GM12878 (cell line): ENCODE measurements at regions not wholly inside any gene's neighbourhood (a gene's known extent, or its start where the extent isn't known, plus 50 kb on each side); places are given as distances from the start of the nearest gene placed in this dataset.

Experiments used
- ATAC-seq: fragments of 200-7000 bp; cut with Tn5 transposase; 3 replicates; pipeline ENCODE4 v1.9.1; 2020; ENCODE audit warnings: mild to moderate bottlenecking, moderate library complexity
- BruUV-seq: library from RNA; stranded (reverse); fragments of 400-500 nt; replicated peaks from 2 replicates; lab custom pipeline; 2021; lab: Mats Ljungman, UMichigan
- CTCF ChIA-PET: fragments of 300-600 bp; sonication (Branson Sonifier 250); formaldehyde crosslinking; extraction: SDS; loops from one replicate; lab custom pipeline; 2021; ENCODE audit warnings: inconsistent platforms; lab: Yijun Ruan, JAX
- POLR2A ChIA-PET: fragments of 350-600 bp; formaldehyde crosslinking; extraction: SDS; loops from one replicate; lab custom pipeline; 2021; ENCODE audit warnings: inconsistent platforms; lab: Charles Lee
- RAD21 ChIA-PET: fragments of 300-600 bp; sonication (Branson Sonifier 250); formaldehyde crosslinking; loops from one replicate; lab custom pipeline; 2023; ENCODE audit warnings: antibody characterized with exemption; ENCODE audit not compliant: unreplicated experiment; lab: Charles Lee
- SMC1A ChIA-PET: fragments of 300-600 bp; sonication (Branson Sonifier 250); formaldehyde crosslinking; loops from one replicate; lab custom pipeline; 2023; ENCODE audit not compliant: unreplicated experiment, uncharacterized antibody; lab: Charles Lee
- DNase-seq: peaks from one replicate; pipeline ENCODE4 v3.0.0-alpha.2; 2011; ENCODE audit warnings: low read depth, low spot score
- FAIRE-seq: peaks from 3 replicates; lab custom pipeline; 2011; peaks lifted over from hg19 to GRCh38; lab: Jason Lieb, UNC
- H2AFZ ChIP-seq: 2 replicates; pipeline ENCODE4 v1.6.0; 2011; ENCODE audit warnings: low read depth, low read length, control low read depth; ENCODE audit not compliant: control insufficient read depth
- H3K27ac ChIP-seq: 2 replicates; pipeline ENCODE4 v1.5.1; 2011; ENCODE audit warnings: control low read depth; ENCODE audit not compliant: control insufficient read depth, insufficient read depth
- H3K27me3 ChIP-seq, 2 experiments: replicated peaks in 1 of 2; 2 replicates each; pipeline versions ENCODE4 v1.6.0 to v1.6.1; 2011; ENCODE audit warnings: low read length in 1 of 2; ENCODE audit not compliant: control insufficient read depth in 2 of 2, insufficient read depth in 2 of 2
- H3K36me3 ChIP-seq, 2 experiments: 2 replicates each; pipeline ENCODE4 v1.5.1; 2011; ENCODE audit warnings: low read length in 1 of 2; ENCODE audit not compliant: control insufficient read depth in 2 of 2, insufficient read depth in 2 of 2
- H3K4me1 ChIP-seq: 2 replicates; pipeline ENCODE4 v1.6.1; 2011; ENCODE audit warnings: mild to moderate bottlenecking, low read length, moderate library complexity, mixed read lengths; ENCODE audit not compliant: control insufficient read depth, insufficient read depth
- H3K4me2 ChIP-seq: 2 replicates; pipeline ENCODE4 v1.6.0; 2011; ENCODE audit warnings: control low read depth; ENCODE audit not compliant: control insufficient read depth, insufficient read depth
- H3K4me3 ChIP-seq: fragments of 200-600 bp; sonication (generic); 2 replicates; pipeline ENCODE4 v1.5.1; 2016
- H3K79me2 ChIP-seq: 2 replicates; pipeline ENCODE4 v1.6.0; 2011; ENCODE audit warnings: low read length; ENCODE audit not compliant: control insufficient read depth, insufficient read depth
- H3K9ac ChIP-seq: 2 replicates; pipeline ENCODE4 v1.8.0; 2011; ENCODE audit warnings: low read length, control low read depth, mixed read lengths; ENCODE audit not compliant: control insufficient read depth, insufficient read depth
- H3K9me3 ChIP-seq: replicated peaks from 3 replicates; pipeline ENCODE4 v1.5.1; 2011; ENCODE audit warnings: mild to moderate bottlenecking, low read length; ENCODE audit not compliant: control insufficient read depth, insufficient read depth
- H4K20me1 ChIP-seq: 2 replicates; pipeline ENCODE4 v1.6.0; 2011; ENCODE audit not compliant: control insufficient read depth, insufficient read depth
- ATF7 ChIP-seq: fragments of 450-650 bp; IDR thresholded peaks from 2 replicates; pipeline ENCODE4 v1.6.1; 2016; ENCODE audit warnings: low read depth, mild to moderate bottlenecking
- BRCA1 ChIP-seq: IDR thresholded peaks from 2 replicates; pipeline ENCODE4 v1.6.1; 2011; ENCODE audit warnings: low read depth, low read length, improper control_type of control experiment
- CBFB ChIP-seq: IDR thresholded peaks from 2 replicates; pipeline ENCODE4 v1.6.1; 2016; ENCODE audit warnings: antibody characterized with exemption, low read depth
- E2F4 ChIP-seq: IDR thresholded peaks from 2 replicates; pipeline ENCODE4 v1.6.1; 2012; ENCODE audit warnings: low read depth, low read length, improper control_type of control experiment
- ZNF217 ChIP-seq: fragments of 450-650 bp; IDR thresholded peaks from 2 replicates; pipeline ENCODE4 v1.6.1; 2017; ENCODE audit warnings: antibody characterized with exemption, mild to moderate bottlenecking
- ZSCAN29 ChIP-seq: fragments of 450-650 bp; IDR thresholded peaks from 2 replicates; pipeline ENCODE4 v1.6.1; 2017; ENCODE audit warnings: mild to moderate bottlenecking, moderate library complexity
- WGBS: methylation state at CpG from one replicate; pipeline ENCODE4 v1.1.6; 2016; ENCODE audit warnings: low lambda C conversion rate; ENCODE audit not compliant: insufficient replicate concordance, insufficient coverage; ENCODE audit errors: missing lambda C conversion rate; 5-methylcytosine and 5-hydroxymethylcytosine counted together
- in situ Hi-C: fragments of 300-500 bp; cut with MboI; formaldehyde crosslinking; loops from 9 replicates; pipeline ENCODE4 v1.14.3; 2018; ENCODE audit warnings: mixed read lengths
- intact Hi-C: fragments of 100-400 bp; cut with micrococcal nuclease; formaldehyde crosslinking; loops from one replicate; pipeline ENCODE4 v1.14.2; 2022; ENCODE audit not compliant: unreplicated experiment
- TF ChIP-seq, protein P1 (sequence below): fragments of 450-650 bp; IDR thresholded peaks from 2 replicates; pipeline ENCODE4 v1.6.1; 2017; ENCODE audit warnings: mild to moderate bottlenecking, moderate library complexity
- TF ChIP-seq, protein P2 (sequence below): fragments of 450-650 bp; IDR thresholded peaks from 2 replicates; pipeline ENCODE4 v1.6.1; 2017; ENCODE audit warnings: antibody characterized with exemption, mild to moderate bottlenecking, moderate library complexity
- TF ChIP-seq, protein P3 (sequence below): fragments of 450-650 bp; conservative IDR thresholded peaks from 2 replicates; pipeline ENCODE4 v1.6.1; 2017; ENCODE audit warnings: mild to moderate bottlenecking, moderate library complexity

DNA sequence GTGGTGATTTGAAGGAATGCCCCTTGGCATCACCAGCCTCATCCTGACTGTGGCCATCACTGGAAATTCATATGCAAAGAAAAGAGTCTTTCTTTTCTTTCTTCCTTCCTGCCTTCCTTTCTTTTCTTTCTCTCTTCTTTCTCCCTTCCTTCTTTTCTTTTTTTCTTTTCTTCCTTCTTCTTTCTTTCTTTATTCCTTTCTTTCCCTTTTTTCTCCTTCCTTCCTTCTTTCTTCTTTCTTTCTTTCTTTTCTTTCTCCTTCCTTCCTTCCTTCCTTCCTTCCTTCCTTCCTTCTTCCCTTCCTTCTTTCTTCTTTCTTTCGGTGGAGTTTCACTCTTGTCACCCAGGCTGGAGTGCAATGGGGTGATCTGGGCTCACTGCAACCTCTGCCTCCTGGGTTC lies 58.0 kb upstream of the TMEM132D start:
- intact Hi-C loops: no loop called here
- Histone ChIP-seq H2AFZ (no peak overlapping the region), H3K79me2 (no peaks in the 10 kb centered on the region), H4K20me1 (no peaks in the 10 kb centered on the region), H3K4me3 (no peak overlapping the region), H3K4me2 (no peak overlapping the region), H3K4me1 (no peaks in the 10 kb centered on the region), H3K36me3 (no peaks in the 10 kb centered on the region), H3K27me3 (no peaks in the 10 kb centered on the region), H3K27ac (no peak overlapping the region), H3K9me3 (no peaks in the 10 kb centered on the region), H3K9ac (no peak overlapping the region)
- ChIA-PET CTCF (no interaction called here), POLR2A (no interaction called here), RAD21 (no interaction called here), SMC1A (no interaction called here)
- no peak for ATAC-seq
- in situ Hi-C loops: no loop called here
- no TSS peak for BruUV-seq
- no peak for FAIRE-seq
- no peak for DNase-seq
- no peak for TF ChIP-seq E2F4
- no peak for TF ChIP-seq ZSCAN29
- TF ChIP-seq CBFB: no peak
- no peak for TF ChIP-seq BRCA1
- no peak for TF ChIP-seq ATF7
- TF ChIP-seq, protein P1, sequence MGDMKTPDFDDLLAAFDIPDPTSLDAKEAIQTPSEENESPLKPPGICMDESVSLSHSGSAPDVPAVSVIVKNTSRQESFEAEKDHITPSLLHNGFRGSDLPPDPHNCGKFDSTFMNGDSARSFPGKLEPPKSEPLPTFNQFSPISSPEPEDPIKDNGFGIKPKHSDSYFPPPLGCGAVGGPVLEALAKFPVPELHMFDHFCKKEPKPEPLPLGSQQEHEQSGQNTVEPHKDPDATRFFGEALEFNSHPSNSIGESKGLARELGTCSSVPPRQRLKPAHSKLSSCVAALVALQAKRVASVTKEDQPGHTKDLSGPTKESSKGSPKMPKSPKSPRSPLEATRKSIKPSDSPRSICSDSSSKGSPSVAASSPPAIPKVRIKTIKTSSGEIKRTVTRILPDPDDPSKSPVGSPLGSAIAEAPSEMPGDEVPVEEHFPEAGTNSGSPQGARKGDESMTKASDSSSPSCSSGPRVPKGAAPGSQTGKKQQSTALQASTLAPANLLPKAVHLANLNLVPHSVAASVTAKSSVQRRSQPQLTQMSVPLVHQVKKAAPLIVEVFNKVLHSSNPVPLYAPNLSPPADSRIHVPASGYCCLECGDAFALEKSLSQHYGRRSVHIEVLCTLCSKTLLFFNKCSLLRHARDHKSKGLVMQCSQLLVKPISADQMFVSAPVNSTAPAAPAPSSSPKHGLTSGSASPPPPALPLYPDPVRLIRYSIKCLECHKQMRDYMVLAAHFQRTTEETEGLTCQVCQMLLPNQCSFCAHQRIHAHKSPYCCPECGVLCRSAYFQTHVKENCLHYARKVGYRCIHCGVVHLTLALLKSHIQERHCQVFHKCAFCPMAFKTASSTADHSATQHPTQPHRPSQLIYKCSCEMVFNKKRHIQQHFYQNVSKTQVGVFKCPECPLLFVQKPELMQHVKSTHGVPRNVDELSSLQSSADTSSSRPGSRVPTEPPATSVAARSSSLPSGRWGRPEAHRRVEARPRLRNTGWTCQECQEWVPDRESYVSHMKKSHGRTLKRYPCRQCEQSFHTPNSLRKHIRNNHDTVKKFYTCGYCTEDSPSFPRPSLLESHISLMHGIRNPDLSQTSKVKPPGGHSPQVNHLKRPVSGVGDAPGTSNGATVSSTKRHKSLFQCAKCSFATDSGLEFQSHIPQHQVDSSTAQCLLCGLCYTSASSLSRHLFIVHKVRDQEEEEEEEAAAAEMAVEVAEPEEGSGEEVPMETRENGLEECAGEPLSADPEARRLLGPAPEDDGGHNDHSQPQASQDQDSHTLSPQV: no peak
- TF ChIP-seq, protein P2, sequence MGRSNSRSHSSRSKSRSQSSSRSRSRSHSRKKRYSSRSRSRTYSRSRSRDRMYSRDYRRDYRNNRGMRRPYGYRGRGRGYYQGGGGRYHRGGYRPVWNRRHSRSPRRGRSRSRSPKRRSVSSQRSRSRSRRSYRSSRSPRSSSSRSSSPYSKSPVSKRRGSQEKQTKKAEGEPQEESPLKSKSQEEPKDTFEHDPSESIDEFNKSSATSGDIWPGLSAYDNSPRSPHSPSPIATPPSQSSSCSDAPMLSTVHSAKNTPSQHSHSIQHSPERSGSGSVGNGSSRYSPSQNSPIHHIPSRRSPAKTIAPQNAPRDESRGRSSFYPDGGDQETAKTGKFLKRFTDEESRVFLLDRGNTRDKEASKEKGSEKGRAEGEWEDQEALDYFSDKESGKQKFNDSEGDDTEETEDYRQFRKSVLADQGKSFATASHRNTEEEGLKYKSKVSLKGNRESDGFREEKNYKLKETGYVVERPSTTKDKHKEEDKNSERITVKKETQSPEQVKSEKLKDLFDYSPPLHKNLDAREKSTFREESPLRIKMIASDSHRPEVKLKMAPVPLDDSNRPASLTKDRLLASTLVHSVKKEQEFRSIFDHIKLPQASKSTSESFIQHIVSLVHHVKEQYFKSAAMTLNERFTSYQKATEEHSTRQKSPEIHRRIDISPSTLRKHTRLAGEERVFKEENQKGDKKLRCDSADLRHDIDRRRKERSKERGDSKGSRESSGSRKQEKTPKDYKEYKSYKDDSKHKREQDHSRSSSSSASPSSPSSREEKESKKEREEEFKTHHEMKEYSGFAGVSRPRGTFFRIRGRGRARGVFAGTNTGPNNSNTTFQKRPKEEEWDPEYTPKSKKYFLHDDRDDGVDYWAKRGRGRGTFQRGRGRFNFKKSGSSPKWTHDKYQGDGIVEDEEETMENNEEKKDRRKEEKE: no peak
- TF ChIP-seq, protein P3, sequence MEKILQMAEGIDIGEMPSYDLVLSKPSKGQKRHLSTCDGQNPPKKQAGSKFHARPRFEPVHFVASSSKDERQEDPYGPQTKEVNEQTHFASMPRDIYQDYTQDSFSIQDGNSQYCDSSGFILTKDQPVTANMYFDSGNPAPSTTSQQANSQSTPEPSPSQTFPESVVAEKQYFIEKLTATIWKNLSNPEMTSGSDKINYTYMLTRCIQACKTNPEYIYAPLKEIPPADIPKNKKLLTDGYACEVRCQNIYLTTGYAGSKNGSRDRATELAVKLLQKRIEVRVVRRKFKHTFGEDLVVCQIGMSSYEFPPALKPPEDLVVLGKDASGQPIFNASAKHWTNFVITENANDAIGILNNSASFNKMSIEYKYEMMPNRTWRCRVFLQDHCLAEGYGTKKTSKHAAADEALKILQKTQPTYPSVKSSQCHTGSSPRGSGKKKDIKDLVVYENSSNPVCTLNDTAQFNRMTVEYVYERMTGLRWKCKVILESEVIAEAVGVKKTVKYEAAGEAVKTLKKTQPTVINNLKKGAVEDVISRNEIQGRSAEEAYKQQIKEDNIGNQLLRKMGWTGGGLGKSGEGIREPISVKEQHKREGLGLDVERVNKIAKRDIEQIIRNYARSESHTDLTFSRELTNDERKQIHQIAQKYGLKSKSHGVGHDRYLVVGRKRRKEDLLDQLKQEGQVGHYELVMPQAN: no peak
- TF ChIP-seq ZNF217: no peak
- WGBS: 0% methylated on average over 1 of the region's 1 CpG
